PC-9 (cell line): ENCODE measurements at regions not wholly inside any gene's neighbourhood (a gene's known extent, or its start where the extent isn't known, plus 50 kb on each side); places are given as distances from the start of the nearest gene placed in this dataset.

Experiments
- BruUV-seq: library from RNA; stranded (reverse); fragments of 400-500 nt; replicated peaks from 2 replicates; lab custom pipeline; 2021; lab: Mats Ljungman, UMichigan
- CTCF ChIA-PET: fragments of 300-600 bp; sonication (Branson Sonifier 250); formaldehyde crosslinking; loops from one replicate; lab custom pipeline; 2022; ENCODE audit warnings: antibody characterized with exemption; lab: Charles Lee
- POLR2A ChIA-PET: fragments of 300-600 bp; sonication (Branson Sonifier 250); formaldehyde crosslinking; loops from one replicate; lab custom pipeline; 2022; ENCODE audit warnings: antibody characterized with exemption; ENCODE audit not compliant: unreplicated experiment; lab: Charles Lee
- DNase-seq, 2 experiments: peaks; one replicate each; pipeline versions ENCODE4 v3.0.0 to v3.0.0-alpha.2; 2015 to 2022; ENCODE audit warnings: mixed read lengths in 1 of 2
- H2AFZ ChIP-seq: fragments of 200-600 bp; sonication (generic); 2 replicates; pipeline ENCODE4 v1.8.1; 2017; ENCODE audit warnings: antibody characterized with exemption
- H3F3A ChIP-seq: fragments of 200-600 bp; sonication (generic); 2 replicates; pipeline ENCODE4 v1.8.1; 2017; ENCODE audit warnings: antibody characterized with exemption, mild to moderate bottlenecking, low read depth; ENCODE audit not compliant: insufficient read depth
- H3K27ac ChIP-seq: fragments of 200-600 bp; sonication (generic); 2 replicates; pipeline ENCODE4 v1.6.1; 2016; ENCODE audit warnings: mixed run types
- H3K27me3 ChIP-seq: fragments of 200-600 bp; sonication (generic); 2 replicates; pipeline ENCODE4 v1.6.1; 2016; ENCODE audit warnings: low read depth, mixed run types; ENCODE audit not compliant: insufficient read depth
- H3K36me3 ChIP-seq: fragments of 200-600 bp; sonication (generic); 2 replicates; pipeline ENCODE4 v1.6.1; 2016; ENCODE audit warnings: low read depth, mixed run types
- H3K4me1 ChIP-seq: fragments of 200-600 bp; sonication (generic); replicated peaks from 2 replicates; pipeline ENCODE4 v1.6.1; 2016; ENCODE audit warnings: mixed run types; ENCODE audit not compliant: insufficient read depth
- H3K4me2 ChIP-seq: fragments of 200-600 bp; sonication (generic); 2 replicates; pipeline ENCODE4 v1.6.1; 2017; ENCODE audit warnings: mixed run types
- H3K4me3 ChIP-seq: fragments of 200-600 bp; sonication (generic); 2 replicates; pipeline ENCODE4 v1.6.1; 2016; ENCODE audit warnings: mixed run types
- H3K79me2 ChIP-seq: fragments of 200-600 bp; sonication (generic); 2 replicates; pipeline ENCODE4 v1.6.1; 2017; ENCODE audit warnings: low read depth, mixed run types
- H3K9me2 ChIP-seq: fragments of 200-600 bp; sonication (generic); 2 replicates; pipeline ENCODE4 v1.8.1; 2017; ENCODE audit warnings: mild to moderate bottlenecking; ENCODE audit not compliant: insufficient read depth
- H3K9me3 ChIP-seq: fragments of 200-600 bp; sonication (generic); 2 replicates; pipeline ENCODE4 v1.8.1; 2016; ENCODE audit warnings: low read depth; ENCODE audit not compliant: insufficient read depth
- H4K20me1 ChIP-seq: fragments of 200-600 bp; sonication (generic); 2 replicates; pipeline ENCODE4 v1.8.1; 2017; ENCODE audit not compliant: insufficient read depth
- EZH2 ChIP-seq: fragments of 200-600 bp; sonication (generic); IDR thresholded peaks from 2 replicates; pipeline ENCODE4 v1.8.0; 2017; ENCODE audit warnings: antibody characterized with exemption, low read depth
- intact Hi-C: fragments of 100-400 bp; cut with micrococcal nuclease; formaldehyde crosslinking; loops from one replicate; pipeline ENCODE4 v1.10.0; 2022; ENCODE audit not compliant: unreplicated experiment
- TF ChIP-seq, protein P1 (sequence below): fragments of 200-600 bp; sonication (generic); conservative IDR thresholded peaks from 2 replicates; pipeline ENCODE4 v1.6.1; 2017; ENCODE audit warnings: mixed run types, antibody characterized with exemption, mild to moderate bottlenecking, moderate library complexity

DNA sequence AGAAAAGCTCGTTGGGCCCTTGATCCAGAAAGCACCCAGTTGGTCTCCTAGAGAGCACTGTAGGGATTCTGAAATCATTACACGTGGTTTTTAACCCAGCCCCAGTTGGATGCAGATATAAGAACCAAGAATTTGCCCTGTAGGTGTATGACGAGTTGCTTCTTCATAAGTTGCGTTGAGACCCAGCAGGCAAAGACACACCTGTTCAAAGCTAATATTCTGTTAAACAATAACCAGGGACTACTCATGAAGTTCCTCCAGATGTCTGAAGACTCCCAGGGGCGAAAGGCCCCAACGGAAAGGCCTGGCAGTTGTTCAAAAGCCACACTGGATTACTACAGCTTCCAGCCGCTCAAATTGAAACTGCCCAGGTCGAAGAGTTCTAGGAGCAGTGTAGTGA, 88.6 kb upstream of the HNRNPU start:
- Histone ChIP-seq H3K4me3 (no peak overlapping the region), H3F3A (no peaks in the 10 kb centered on the region), H3K4me2 (no peak overlapping the region), H3K27ac (no peak overlapping the region), H3K9me3 (no peaks in the 10 kb centered on the region), H3K36me3 (no peaks in the 10 kb centered on the region), H3K9me2 (no peaks in the 10 kb centered on the region), H2AFZ (no peak overlapping the region), H3K79me2 (no peaks in the 10 kb centered on the region), H3K4me1 (no peaks in the 10 kb centered on the region), H4K20me1 (no peaks in the 10 kb centered on the region), H3K27me3 (no peaks in the 10 kb centered on the region)
- CTCF ChIA-PET = no interaction called here
- intact Hi-C loops = no loop called here
- no peak for TF ChIP-seq EZH2
- TF ChIP-seq, protein P1, sequence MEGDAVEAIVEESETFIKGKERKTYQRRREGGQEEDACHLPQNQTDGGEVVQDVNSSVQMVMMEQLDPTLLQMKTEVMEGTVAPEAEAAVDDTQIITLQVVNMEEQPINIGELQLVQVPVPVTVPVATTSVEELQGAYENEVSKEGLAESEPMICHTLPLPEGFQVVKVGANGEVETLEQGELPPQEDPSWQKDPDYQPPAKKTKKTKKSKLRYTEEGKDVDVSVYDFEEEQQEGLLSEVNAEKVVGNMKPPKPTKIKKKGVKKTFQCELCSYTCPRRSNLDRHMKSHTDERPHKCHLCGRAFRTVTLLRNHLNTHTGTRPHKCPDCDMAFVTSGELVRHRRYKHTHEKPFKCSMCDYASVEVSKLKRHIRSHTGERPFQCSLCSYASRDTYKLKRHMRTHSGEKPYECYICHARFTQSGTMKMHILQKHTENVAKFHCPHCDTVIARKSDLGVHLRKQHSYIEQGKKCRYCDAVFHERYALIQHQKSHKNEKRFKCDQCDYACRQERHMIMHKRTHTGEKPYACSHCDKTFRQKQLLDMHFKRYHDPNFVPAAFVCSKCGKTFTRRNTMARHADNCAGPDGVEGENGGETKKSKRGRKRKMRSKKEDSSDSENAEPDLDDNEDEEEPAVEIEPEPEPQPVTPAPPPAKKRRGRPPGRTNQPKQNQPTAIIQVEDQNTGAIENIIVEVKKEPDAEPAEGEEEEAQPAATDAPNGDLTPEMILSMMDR = no peak
- DNase-seq = no peak
- BruUV-seq = no TSS peak
- POLR2A ChIA-PET = no interaction called here

DNA sequence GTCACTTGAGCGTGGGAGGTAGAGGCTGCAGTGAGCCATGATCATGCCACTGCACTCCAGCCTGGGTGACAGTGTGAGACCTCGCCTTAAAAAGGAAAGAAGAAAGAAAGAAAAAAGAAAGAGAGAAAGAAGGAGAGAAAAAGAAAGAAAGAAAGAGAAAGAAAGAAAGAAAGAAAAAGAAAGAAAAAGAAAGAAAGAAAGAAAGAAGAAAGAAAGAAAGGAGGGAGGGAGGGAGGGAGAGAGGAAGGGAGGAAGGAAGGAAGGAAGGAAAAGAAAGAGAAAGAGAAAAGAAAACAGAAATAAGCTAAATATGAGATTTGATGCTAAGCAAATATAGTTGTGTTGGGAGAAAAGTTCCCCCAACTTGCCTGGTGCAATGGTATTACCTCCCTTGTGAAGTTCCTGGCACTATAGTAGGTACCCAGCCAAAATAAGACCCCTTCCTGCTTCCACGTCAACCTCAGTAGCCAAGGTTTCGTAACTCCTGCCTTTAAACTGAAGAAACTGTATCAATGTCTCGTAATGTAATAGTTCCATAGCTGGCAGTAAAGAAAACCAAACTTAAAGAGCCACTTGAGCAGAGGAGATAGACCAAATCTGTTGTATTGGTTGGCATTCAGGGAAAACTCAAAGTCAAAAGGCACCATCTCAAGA, 88.1 kb upstream of the HNRNPU start:
- BruUV-seq = no TSS peak
- Histone ChIP-seq H3K4me3 (no peak overlapping the region), H3K36me3 (no peaks in the 10 kb centered on the region), H3K79me2 (no peaks in the 10 kb centered on the region), H3K27me3 (no peaks in the 10 kb centered on the region), H2AFZ (no peak overlapping the region), H3K27ac (no peak overlapping the region), H3F3A (no peaks in the 10 kb centered on the region), H3K4me1 (no peaks in the 10 kb centered on the region), H4K20me1 (no peaks in the 10 kb centered on the region), H3K9me3 (no peaks in the 10 kb centered on the region), H3K4me2 (no peak overlapping the region), H3K9me2 (no peaks in the 10 kb centered on the region)
- ChIA-PET POLR2A (no interaction called here), CTCF (no interaction called here)
- no peak for DNase-seq
- intact Hi-C loops = no loop called here
- TF ChIP-seq, protein P1 = no peak
- TF ChIP-seq EZH2 = no peak

DNA sequence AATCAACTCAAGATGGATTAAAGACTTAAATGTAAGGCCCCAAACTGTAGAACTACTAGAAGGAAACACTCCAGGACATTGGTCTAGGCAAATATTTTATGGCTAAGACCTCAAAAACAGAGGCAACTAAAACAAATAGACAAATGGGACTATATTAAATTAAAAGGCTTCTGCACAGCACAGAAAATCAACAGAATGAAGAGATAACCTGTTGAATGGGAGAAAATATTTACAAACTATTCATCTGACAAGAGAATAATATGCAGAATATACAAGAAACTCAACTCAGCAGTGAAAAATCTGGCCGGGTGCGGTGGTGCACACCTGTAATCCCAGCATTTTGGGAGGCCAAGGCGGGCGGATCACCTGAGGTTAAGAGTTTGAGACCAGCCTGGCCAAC, 84.1 kb upstream of the HNRNPU start:
- no peaks in the 10 kb centered on the region for H3K9me2 ChIP-seq
- no peak overlapping the region for H3K4me2 ChIP-seq
- TF ChIP-seq, protein P1 = no peak
- TF ChIP-seq EZH2 = no peak
- no peaks in the 10 kb centered on the region for H3K27me3 ChIP-seq
- no peaks in the 10 kb centered on the region for H3K4me1 ChIP-seq
- H2AFZ ChIP-seq = no peak overlapping the region
- H4K20me1 ChIP-seq = no peaks in the 10 kb centered on the region
- BruUV-seq = no TSS peak
- ChIA-PET CTCF (no interaction called here), POLR2A (no interaction called here)
- H3K4me3 ChIP-seq = no peak overlapping the region
- no peaks in the 10 kb centered on the region for H3F3A ChIP-seq
- H3K27ac ChIP-seq = no peak overlapping the region
- H3K9me3 ChIP-seq = no peaks in the 10 kb centered on the region
- intact Hi-C loops = no loop called here
- no peaks in the 10 kb centered on the region for H3K36me3 ChIP-seq
- no peak for DNase-seq
- no peaks in the 10 kb centered on the region for H3K79me2 ChIP-seq
